CD4-positive, alpha-beta T cell (primary cell): ENCODE measurements at regions not wholly inside any gene's neighbourhood (a gene's known extent, or its start where the extent isn't known, plus 50 kb on each side); places are given as distances from the start of the nearest gene placed in this dataset.

Experiments
- ATAC-seq: fragments of 200-7000 bp; cut with Tn5 transposase; one replicate; pipeline ENCODE4 v1.10.0; 2022; ENCODE audit warnings: mild to moderate bottlenecking; ENCODE audit not compliant: poor library complexity
- CTCF ChIA-PET: fragments of 350-600 bp; sonication (Branson Sonifier 250); formaldehyde crosslinking; loops from one replicate; lab custom pipeline; 2021; ENCODE audit warnings: antibody characterized with exemption, inconsistent platforms; lab: Charles Lee
- POLR2A ChIA-PET: fragments of 350-600 bp; sonication (Branson Sonifier 250); formaldehyde crosslinking; loops from one replicate; lab custom pipeline; 2021; ENCODE audit warnings: antibody characterized with exemption, inconsistent platforms; lab: Charles Lee
- DNase-seq, 14 experiments: peaks; one replicate each; pipeline ENCODE4 v3.0.0-alpha.2; 2013 to 2020; ENCODE audit warnings: mixed read lengths in 2 of 14
- H3K27ac ChIP-seq, 2 donors: one replicate each; pipeline versions ENCODE4 v1.5.1 to v1.7.0; 2013; ENCODE audit warnings: low read length in 2 of 2, low read depth in 1 of 2, mild to moderate bottlenecking in 1 of 2
- H3K27me3 ChIP-seq, 2 experiments: 1 replicate in 1 of 2; 2 replicates in 1 of 2; pipeline versions ENCODE4 v1.6.1 to v1.7.0; 2013; ENCODE audit warnings: low read length in 2 of 2, control low read depth in 1 of 2, mild to moderate bottlenecking in 1 of 2, moderate library complexity in 1 of 2; ENCODE audit not compliant: insufficient read depth in 2 of 2, control insufficient read depth in 1 of 2
- H3K36me3 ChIP-seq: one replicate; pipeline ENCODE4 v1.6.1; 2013; ENCODE audit warnings: low read length, control low read depth; ENCODE audit not compliant: insufficient read depth
- H3K4me1 ChIP-seq: one replicate; pipeline ENCODE4 v1.6.1; 2013; ENCODE audit warnings: low read length, control low read depth; ENCODE audit not compliant: insufficient read depth
- H3K4me3 ChIP-seq: one replicate; pipeline ENCODE4 v1.5.1; 2013; ENCODE audit warnings: mild to moderate bottlenecking, low read length, moderate library complexity
- H3K9me3 ChIP-seq, 2 experiments: 1 replicate in 1 of 2; 2 replicates in 1 of 2; pipeline versions ENCODE4 v1.6.1 to v1.7.0; 2013; ENCODE audit warnings: low read length in 2 of 2, mild to moderate bottlenecking in 2 of 2, control low read depth in 1 of 2, moderate library complexity in 1 of 2; ENCODE audit not compliant: control insufficient read depth in 1 of 2, insufficient read depth in 1 of 2
- H3K27ac Mint-ChIP-seq: one replicate; pipeline ENCODE4 v1.8.0; 2020; ENCODE audit warnings: mixed read lengths
- H3K27me3 Mint-ChIP-seq: one replicate; pipeline ENCODE4 v1.8.0; 2021; ENCODE audit warnings: mixed read lengths
- H3K36me3 Mint-ChIP-seq: one replicate; pipeline ENCODE4 v1.8.0; 2021; ENCODE audit warnings: low read depth, mixed read lengths
- H3K4me1 Mint-ChIP-seq: one replicate; pipeline ENCODE4 v1.8.0; 2021; ENCODE audit warnings: low read depth, mixed read lengths
- H3K4me3 Mint-ChIP-seq: one replicate; pipeline ENCODE4 v1.8.0; 2020; ENCODE audit warnings: mild to moderate bottlenecking, mixed read lengths
- H3K9me3 Mint-ChIP-seq: one replicate; pipeline ENCODE4 v1.8.0; 2020; ENCODE audit warnings: mixed read lengths
- CTCF ChIP-seq: fragments of 200-600 bp; IDR thresholded peaks from one replicate; pipeline ENCODE4 v1.8.0; 2022; ENCODE audit warnings: antibody characterized with exemption, mild to moderate bottlenecking
- intact Hi-C, 2 experiments: fragments of 100-400 bp; cut with DNase I in 1 of 2; cut with micrococcal nuclease in 1 of 2; formaldehyde crosslinking; loops; one replicate each; pipeline versions ENCODE4 v1.15.1 to v1.9.0; 2023 to 2025; cut with DNase I, micrococcal nuclease

GRCh38 chr7:114156178-114156577 is 237.4 kb upstream of the PPP1R3A start:
- no peak for TF ChIP-seq CTCF
- Mint-ChIP-seq H3K4me3 (no peak overlapping the region), H3K4me1 (no peaks in the 10 kb centered on the region), H3K27ac (no peak overlapping the region), H3K36me3 (no peaks in the 10 kb centered on the region), H3K9me3 (no peaks in the 10 kb centered on the region), H3K27me3 (no peaks in the 10 kb centered on the region)
- ChIA-PET POLR2A (no interaction called here), CTCF (no interaction called here)
- intact Hi-C loops, result no loop called here
- no peaks in the 10 kb centered on the region for H3K9me3 ChIP-seq
- H3K27ac ChIP-seq, result no peak overlapping the region
- H3K4me1 ChIP-seq, result no peaks in the 10 kb centered on the region
- H3K36me3 ChIP-seq, result no peaks in the 10 kb centered on the region
- H3K4me3 ChIP-seq, result no peak overlapping the region
- DNase-seq, result no peak
- no peak for ATAC-seq
- no peaks in the 10 kb centered on the region for H3K27me3 ChIP-seq

- ATAC-seq, result no peak
Observed at GRCh38 chr7:114155116-114156110, 236.6 kb upstream of the PPP1R3A start.

GRCh38 chr7:114153700-114154099 is 234.9 kb upstream of the PPP1R3A start:
- Mint-ChIP-seq H3K36me3 (no peaks in the 10 kb centered on the region), H3K27me3 (no peaks in the 10 kb centered on the region), H3K27ac (no peak overlapping the region), H3K9me3 (no peaks in the 10 kb centered on the region), H3K4me1 (no peaks in the 10 kb centered on the region), H3K4me3 (no peak overlapping the region)
- no peak for TF ChIP-seq CTCF
- no peaks in the 10 kb centered on the region for H3K27me3 ChIP-seq
- no peak for DNase-seq
- H3K4me3 ChIP-seq, result no peak overlapping the region
- ChIA-PET CTCF (no interaction called here), POLR2A (no interaction called here)
- H3K36me3 ChIP-seq, result no peaks in the 10 kb centered on the region
- ATAC-seq, result no peak
- H3K27ac ChIP-seq, result no peak overlapping the region
- H3K9me3 ChIP-seq, result no peaks in the 10 kb centered on the region
- H3K4me1 ChIP-seq, result no peaks in the 10 kb centered on the region
- intact Hi-C loops, result no loop called here

More at GRCh38 chr7:114155116-114156110, 236.6 kb upstream of the PPP1R3A start:
- ChIA-PET CTCF (no interaction called here), POLR2A (no interaction called here)
- TF ChIP-seq CTCF, result no peak
- no peaks in the 10 kb centered on the region for H3K36me3 ChIP-seq
- Mint-ChIP-seq H3K27ac (no peak overlapping the region), H3K4me3 (no peak overlapping the region), H3K9me3 (no peaks in the 10 kb centered on the region), H3K27me3 (no peaks in the 10 kb centered on the region), H3K4me1 (no peaks in the 10 kb centered on the region), H3K36me3 (no peaks in the 10 kb centered on the region)
- intact Hi-C loops, result no loop called here
- DNase-seq, result no peak
- H3K4me3 ChIP-seq, result no peak overlapping the region
- H3K27ac ChIP-seq, result no peak overlapping the region
- no peaks in the 10 kb centered on the region for H3K9me3 ChIP-seq
- no peaks in the 10 kb centered on the region for H3K4me1 ChIP-seq
- no peaks in the 10 kb centered on the region for H3K27me3 ChIP-seq
